Stomach smooth muscle (tissue), 2 donors: ENCODE measurements at regions not wholly inside any gene's neighbourhood (a gene's known extent, or its start where the extent isn't known, plus 50 kb on each side); places are given as distances from the start of the nearest gene placed in this dataset.

ENCODE experiments used
- H3K27ac ChIP-seq: one replicate; pipeline ENCODE4 v1.7.0; 2013; ENCODE audit warnings: mild to moderate bottlenecking, low read length, inconsistent platforms
- H3K27me3 ChIP-seq, 2 donors: one replicate each; pipeline ENCODE4 v1.7.0; 2013; ENCODE audit warnings: low read length in 2 of 2; ENCODE audit not compliant: insufficient read depth in 2 of 2, control insufficient read depth in 1 of 2
- H3K36me3 ChIP-seq, 2 donors: one replicate each; pipeline ENCODE4 v1.7.0; 2013; ENCODE audit warnings: low read length in 2 of 2; ENCODE audit not compliant: control insufficient read depth in 2 of 2, insufficient read depth in 2 of 2
- H3K4me1 ChIP-seq: one replicate; pipeline ENCODE4 v1.7.0; 2013; ENCODE audit warnings: low read length; ENCODE audit not compliant: control insufficient read depth, insufficient read depth
- H3K4me3 ChIP-seq, 2 donors: one replicate each; pipeline ENCODE4 v1.7.0; 2013; ENCODE audit warnings: low read length in 2 of 2
- H3K9ac ChIP-seq, 2 donors: one replicate each; pipeline ENCODE4 v1.7.0; 2013; ENCODE audit warnings: low read length in 2 of 2, mild to moderate bottlenecking in 1 of 2
- H3K9me3 ChIP-seq, 2 donors: one replicate each; pipeline ENCODE4 v1.7.0; 2013; ENCODE audit warnings: low read length in 2 of 2; ENCODE audit not compliant: control insufficient read depth in 2 of 2
- donor health status: healthy.
- donor health status: Pancreatic carcinoma.

- Histone ChIP-seq H3K27ac (no peak overlapping the region), H3K27me3 (no peaks in the 10 kb centered on the region), H3K4me3 (no peak overlapping the region), H3K4me1 (no peaks in the 10 kb centered on the region), H3K9ac (no peak overlapping the region), H3K36me3 (no peaks in the 10 kb centered on the region), H3K9me3 (no peaks in the 10 kb centered on the region)
Measured at GRCh38 chr3:102230057-102230456, 204.8 kb upstream of the ZPLD1 start.

DNA sequence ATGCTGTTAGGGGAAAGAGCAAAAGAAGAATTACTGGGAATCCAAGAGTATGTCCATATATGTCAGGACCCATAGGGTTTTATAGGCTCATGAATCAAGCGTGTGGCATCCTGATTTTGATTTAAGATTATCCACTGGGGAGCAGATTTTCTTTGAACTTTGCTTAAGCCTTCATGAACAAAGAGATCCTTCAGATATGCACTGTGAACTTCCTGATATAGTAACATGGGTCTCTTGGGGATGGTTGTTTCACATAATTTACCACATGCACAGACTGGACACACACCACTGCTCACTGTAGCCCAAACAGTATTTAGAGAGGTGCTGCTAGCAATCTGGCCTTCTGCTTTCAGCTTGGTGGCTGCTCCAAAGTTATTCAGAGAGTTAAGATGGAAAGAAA is 200.9 kb upstream of the ZPLD1 start:
- H3K27me3 ChIP-seq = no peaks in the 10 kb centered on the region
- no peak overlapping the region for H3K9ac ChIP-seq
- no peaks in the 10 kb centered on the region for H3K36me3 ChIP-seq
- no peak overlapping the region for H3K27ac ChIP-seq
- H3K4me3 ChIP-seq = no peak overlapping the region
- H3K4me1 ChIP-seq = no peaks in the 10 kb centered on the region
- no peaks in the 10 kb centered on the region for H3K9me3 ChIP-seq

DNA sequence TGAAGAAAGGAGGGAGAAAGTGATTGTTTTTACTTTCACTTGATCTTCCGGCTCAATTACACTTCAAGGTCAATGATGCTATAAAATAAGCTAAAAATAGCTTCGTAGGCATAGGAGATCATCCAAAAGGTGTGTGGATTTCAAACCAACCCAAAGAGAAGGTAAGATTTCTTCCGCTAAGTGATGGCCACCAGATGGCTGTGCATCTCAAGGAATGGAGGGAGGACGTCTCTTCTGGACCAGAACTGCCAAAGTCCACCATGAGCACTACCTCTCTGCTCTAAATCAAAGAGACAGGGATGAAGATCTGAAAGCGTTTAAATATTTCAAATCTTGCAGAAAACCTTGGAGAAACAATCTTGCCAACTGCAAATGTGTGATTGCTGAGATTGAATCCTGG is 199.1 kb upstream of the ZPLD1 start:
- H3K36me3 ChIP-seq = no peaks in the 10 kb centered on the region
- no peak overlapping the region for H3K4me3 ChIP-seq
- no peaks in the 10 kb centered on the region for H3K9me3 ChIP-seq
- H3K9ac ChIP-seq = no peak overlapping the region
- no peak overlapping the region for H3K27ac ChIP-seq
- no peaks in the 10 kb centered on the region for H3K4me1 ChIP-seq
- H3K27me3 ChIP-seq = no peaks in the 10 kb centered on the region

DNA sequence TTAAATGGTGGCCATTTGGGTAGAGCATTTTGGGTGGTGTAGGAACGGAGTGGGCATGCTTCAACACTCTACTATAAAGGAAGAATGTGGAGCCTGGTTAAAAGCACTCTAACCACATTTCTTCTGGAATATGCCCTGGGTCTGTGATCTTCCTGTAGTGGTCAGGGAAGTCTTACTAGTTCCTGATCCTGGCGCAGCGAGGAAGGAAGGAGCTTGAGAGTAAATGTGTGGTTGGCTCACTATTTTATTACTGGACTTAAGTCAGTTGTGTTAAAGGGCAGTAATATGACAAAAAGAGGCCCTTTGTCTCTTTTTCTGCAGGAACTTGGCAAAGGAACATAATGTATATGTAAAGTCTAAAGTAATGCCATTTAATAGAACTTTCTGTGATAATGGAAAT is 197.6 kb upstream of the ZPLD1 start:
- H3K4me1 ChIP-seq = no peaks in the 10 kb centered on the region

GRCh38 chr3:102237838-102238237 is 197.0 kb upstream of the ZPLD1 start:
- no peaks in the 10 kb centered on the region for H3K9me3 ChIP-seq
- H3K4me3 ChIP-seq = no peak overlapping the region
- no peaks in the 10 kb centered on the region for H3K36me3 ChIP-seq
- H3K9ac ChIP-seq = no peak overlapping the region
- H3K27ac ChIP-seq = no peak overlapping the region
- H3K4me1 ChIP-seq = no peaks in the 10 kb centered on the region
- no peaks in the 10 kb centered on the region for H3K27me3 ChIP-seq

More for the DNA sequence above, 197.6 kb upstream of the ZPLD1 start:
- H3K9me3 ChIP-seq = no peaks in the 10 kb centered on the region
- H3K9ac ChIP-seq = no peak overlapping the region
- H3K36me3 ChIP-seq = no peaks in the 10 kb centered on the region
- no peak overlapping the region for H3K4me3 ChIP-seq
- H3K27ac ChIP-seq = no peak overlapping the region
- no peaks in the 10 kb centered on the region for H3K27me3 ChIP-seq

- H3K36me3 ChIP-seq = no peaks in the 10 kb centered on the region
- H3K27ac ChIP-seq = no peak overlapping the region
- H3K4me1 ChIP-seq = no peaks in the 10 kb centered on the region
- H3K4me3 ChIP-seq = no peak overlapping the region
- no peaks in the 10 kb centered on the region for H3K9me3 ChIP-seq
- H3K27me3 ChIP-seq = no peaks in the 10 kb centered on the region
- no peak overlapping the region for H3K9ac ChIP-seq
Measured at GRCh38 chr3:102238362-102238761, 196.5 kb upstream of the ZPLD1 start.

DNA sequence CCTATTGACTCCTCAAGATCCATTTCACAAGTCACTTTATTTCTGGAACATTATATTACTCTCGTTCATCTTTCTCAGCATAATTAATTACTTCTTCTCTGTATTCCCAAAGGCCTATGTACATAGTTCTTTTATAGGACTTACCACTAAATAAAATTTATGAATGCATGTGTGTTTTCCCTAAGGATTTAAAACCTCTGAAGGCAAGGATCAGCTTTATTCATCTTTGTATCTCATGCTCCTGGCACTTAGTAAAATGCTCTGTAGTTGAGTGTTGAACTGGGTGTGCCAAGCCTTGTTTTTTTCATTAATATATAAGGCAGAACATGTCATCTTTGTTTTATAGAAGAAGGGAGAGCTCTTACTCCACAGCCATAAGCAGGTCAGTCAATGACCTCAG is 194.1 kb upstream of the ZPLD1 start:
- Histone ChIP-seq H3K9me3 (no peaks in the 10 kb centered on the region), H3K36me3 (no peaks in the 10 kb centered on the region), H3K4me3 (no peak overlapping the region), H3K9ac (no peak overlapping the region), H3K27me3 (no peaks in the 10 kb centered on the region), H3K4me1 (no peaks in the 10 kb centered on the region), H3K27ac (no peak overlapping the region)

DNA sequence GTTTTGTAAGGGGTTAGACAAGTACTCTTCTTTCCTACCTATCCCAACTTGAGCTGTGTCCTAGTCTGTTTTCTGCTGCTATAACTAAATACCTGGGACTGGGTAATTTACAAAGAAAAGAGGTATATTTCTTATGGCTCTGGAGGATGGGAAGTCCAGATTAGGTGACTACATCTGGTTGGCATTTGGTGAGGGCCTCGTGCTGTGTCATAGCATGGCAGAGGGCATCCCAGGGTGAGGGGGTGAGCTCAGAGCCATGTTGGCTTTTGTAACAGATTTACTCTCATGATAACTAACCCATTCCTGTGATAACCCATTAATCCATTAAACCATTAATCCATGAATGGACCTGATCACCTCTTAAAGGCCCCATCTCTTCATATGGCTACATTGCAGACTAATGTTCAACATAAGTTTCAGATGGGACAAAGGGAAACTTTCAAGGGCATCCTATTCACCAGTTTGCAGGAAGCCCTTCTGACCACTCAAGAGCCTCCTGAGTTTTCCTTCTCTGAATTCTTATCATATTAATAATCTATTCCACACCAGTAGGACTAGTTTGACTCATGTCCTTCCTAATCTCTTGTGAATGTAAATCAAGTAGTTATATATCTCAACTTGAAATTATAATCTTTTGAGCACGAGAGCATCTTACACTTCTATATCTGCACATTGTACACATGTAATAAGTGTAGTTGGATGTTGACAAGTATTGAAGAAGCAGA is 185.7 kb upstream of the ZPLD1 start:
- Histone ChIP-seq H3K4me3 (no peak overlapping the region), H3K27ac (no peak overlapping the region), H3K9ac (no peak overlapping the region), H3K9me3 (no peaks in the 10 kb centered on the region), H3K36me3 (no peaks in the 10 kb centered on the region), H3K4me1 (no peaks in the 10 kb centered on the region), H3K27me3 (no peaks in the 10 kb centered on the region)

DNA sequence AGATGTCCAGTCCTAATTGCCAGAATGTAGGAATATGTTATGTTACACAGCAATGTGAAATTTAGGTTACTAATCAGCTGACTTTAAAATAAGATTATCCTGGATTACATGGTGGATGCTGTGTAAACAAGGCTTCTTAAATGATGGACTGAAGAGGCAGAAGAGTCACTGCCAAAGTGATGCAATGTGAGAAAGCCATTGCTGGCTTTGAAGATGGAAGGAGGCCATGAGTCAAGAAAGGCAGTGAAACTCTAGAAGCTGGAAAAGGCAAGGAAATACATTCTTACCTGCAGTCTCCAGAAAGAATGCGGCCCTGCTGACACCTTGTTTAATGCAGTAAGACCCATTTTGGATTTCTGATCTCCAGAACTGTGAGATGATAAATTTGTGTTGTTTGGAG is 179.1 kb upstream of the ZPLD1 start:
- Histone ChIP-seq H3K4me3 (no peak overlapping the region), H3K27ac (no peak overlapping the region), H3K9me3 (no peaks in the 10 kb centered on the region), H3K9ac (no peak overlapping the region), H3K4me1 (no peaks in the 10 kb centered on the region), H3K27me3 (no peaks in the 10 kb centered on the region), H3K36me3 (no peaks in the 10 kb centered on the region)

- H3K27me3 ChIP-seq = no peaks in the 10 kb centered on the region
- no peak overlapping the region for H3K27ac ChIP-seq
- H3K9ac ChIP-seq = no peak overlapping the region
- H3K9me3 ChIP-seq = no peaks in the 10 kb centered on the region
- H3K4me1 ChIP-seq = no peaks in the 10 kb centered on the region
- H3K36me3 ChIP-seq = no peaks in the 10 kb centered on the region
- H3K4me3 ChIP-seq = no peak overlapping the region
Measured at GRCh38 chr3:102258666-102259227, 176.1 kb upstream of the ZPLD1 start.

GRCh38 chr3:102259663-102260062 is 175.2 kb upstream of the ZPLD1 start:
- Histone ChIP-seq H3K4me1 (no peaks in the 10 kb centered on the region), H3K9ac (no peak overlapping the region), H3K27ac (no peak overlapping the region), H3K36me3 (no peaks in the 10 kb centered on the region), H3K9me3 (no peaks in the 10 kb centered on the region), H3K27me3 (no peaks in the 10 kb centered on the region), H3K4me3 (no peak overlapping the region)
